ENCODE measurements at regions not wholly inside any gene's neighbourhood (a gene's known extent, or its start where the extent isn't known, plus 50 kb on each side); places are given as distances from the start of the nearest gene placed in this dataset.

DNA sequence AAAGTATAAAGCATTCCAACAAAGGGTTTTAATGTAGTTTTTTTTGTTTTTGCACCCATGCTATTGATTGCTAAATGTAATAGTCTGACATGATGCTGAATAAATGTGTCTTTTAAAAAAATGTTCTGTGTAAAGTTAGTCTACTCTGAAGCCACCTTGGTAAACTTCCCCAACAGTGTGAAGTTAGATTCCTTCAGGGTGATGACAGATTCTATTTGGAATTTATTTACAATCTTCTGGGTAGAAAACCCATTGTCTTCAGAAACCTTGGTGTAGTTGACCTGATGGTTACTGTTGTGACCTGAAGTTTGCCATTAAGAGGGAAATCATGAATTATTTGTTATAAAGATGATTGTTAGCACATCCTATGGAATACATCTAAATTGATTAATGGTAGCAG is 64.7 kb upstream of the TRPC7 start:
- no peak for TF ChIP-seq RAD21 (conservative IDR thresholded peaks at IDR 0.05)
- TF ChIP-seq SMC3 (conservative IDR thresholded peaks at IDR 0.05; ENCODE audit: poor library complexity), result no peak
- no peak for TF ChIP-seq EP300 (conservative IDR thresholded peaks at IDR 0.05; ENCODE audit: poor library complexity, severe bottlenecking)
- no peak for TF ChIP-seq EZH2 (IDR thresholded peaks at IDR 0.05; ENCODE audit: borderline replicate concordance, insufficient read depth, low read length, poor library complexity, severe bottlenecking)
- TF ChIP-seq, protein P1, sequence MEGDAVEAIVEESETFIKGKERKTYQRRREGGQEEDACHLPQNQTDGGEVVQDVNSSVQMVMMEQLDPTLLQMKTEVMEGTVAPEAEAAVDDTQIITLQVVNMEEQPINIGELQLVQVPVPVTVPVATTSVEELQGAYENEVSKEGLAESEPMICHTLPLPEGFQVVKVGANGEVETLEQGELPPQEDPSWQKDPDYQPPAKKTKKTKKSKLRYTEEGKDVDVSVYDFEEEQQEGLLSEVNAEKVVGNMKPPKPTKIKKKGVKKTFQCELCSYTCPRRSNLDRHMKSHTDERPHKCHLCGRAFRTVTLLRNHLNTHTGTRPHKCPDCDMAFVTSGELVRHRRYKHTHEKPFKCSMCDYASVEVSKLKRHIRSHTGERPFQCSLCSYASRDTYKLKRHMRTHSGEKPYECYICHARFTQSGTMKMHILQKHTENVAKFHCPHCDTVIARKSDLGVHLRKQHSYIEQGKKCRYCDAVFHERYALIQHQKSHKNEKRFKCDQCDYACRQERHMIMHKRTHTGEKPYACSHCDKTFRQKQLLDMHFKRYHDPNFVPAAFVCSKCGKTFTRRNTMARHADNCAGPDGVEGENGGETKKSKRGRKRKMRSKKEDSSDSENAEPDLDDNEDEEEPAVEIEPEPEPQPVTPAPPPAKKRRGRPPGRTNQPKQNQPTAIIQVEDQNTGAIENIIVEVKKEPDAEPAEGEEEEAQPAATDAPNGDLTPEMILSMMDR (IDR thresholded peaks at IDR 0.05; ENCODE audit: poor library complexity, severe bottlenecking), result no peak
- Histone ChIP-seq H3K4me2 (ENCODE audit: low read length) (no peak overlapping the region), H3K4me3 (ENCODE audit: low read length) (no peak overlapping the region), H3K27ac (ENCODE audit: low read length) (no peak overlapping the region), H4K20me1 (ENCODE audit: insufficient read depth) (no peaks in the 10 kb centered on the region), H3K9ac (ENCODE audit: low read length) (no peak overlapping the region), H3K36me3 (ENCODE audit: insufficient read depth, low read length) (no peaks in the 10 kb centered on the region), H3K9me3 (ENCODE audit: low read length) (no peaks in the 10 kb centered on the region), H3K79me2 (replicated peaks; ENCODE audit: insufficient read depth, low read length) (no peaks in the 10 kb centered on the region), H2AFZ (ENCODE audit: low read depth, low read length) (no peak overlapping the region), H3F3A (ENCODE audit: insufficient read depth, low read length, poor library complexity, severe bottlenecking) (no peaks in the 10 kb centered on the region), H3K9me2 (ENCODE audit: insufficient read depth, low read length) (no peaks in the 10 kb centered on the region), H3K27me3 (ENCODE audit: insufficient read depth, low read depth, low read length) (no peaks in the 10 kb centered on the region)

DNA sequence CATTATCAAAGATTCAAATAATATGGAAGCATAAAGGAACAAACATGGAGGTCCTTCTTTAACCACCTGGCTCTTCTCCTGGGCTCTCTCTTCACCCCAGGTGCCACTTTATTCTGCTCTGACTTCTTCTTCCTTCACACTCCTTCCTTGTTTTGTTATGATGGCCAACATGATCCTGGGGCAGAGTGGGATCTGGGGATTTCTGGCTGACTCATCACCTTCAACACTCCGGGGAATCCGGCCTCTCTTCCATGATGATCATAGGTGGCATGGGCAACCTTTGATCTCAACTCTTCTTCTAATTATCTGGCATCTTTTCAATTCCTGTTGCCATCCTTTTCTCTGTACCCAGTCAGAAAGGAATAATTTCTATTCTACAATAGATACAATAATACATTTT is 62.1 kb upstream of the TRPC7 start:
- TF ChIP-seq, protein P2, sequence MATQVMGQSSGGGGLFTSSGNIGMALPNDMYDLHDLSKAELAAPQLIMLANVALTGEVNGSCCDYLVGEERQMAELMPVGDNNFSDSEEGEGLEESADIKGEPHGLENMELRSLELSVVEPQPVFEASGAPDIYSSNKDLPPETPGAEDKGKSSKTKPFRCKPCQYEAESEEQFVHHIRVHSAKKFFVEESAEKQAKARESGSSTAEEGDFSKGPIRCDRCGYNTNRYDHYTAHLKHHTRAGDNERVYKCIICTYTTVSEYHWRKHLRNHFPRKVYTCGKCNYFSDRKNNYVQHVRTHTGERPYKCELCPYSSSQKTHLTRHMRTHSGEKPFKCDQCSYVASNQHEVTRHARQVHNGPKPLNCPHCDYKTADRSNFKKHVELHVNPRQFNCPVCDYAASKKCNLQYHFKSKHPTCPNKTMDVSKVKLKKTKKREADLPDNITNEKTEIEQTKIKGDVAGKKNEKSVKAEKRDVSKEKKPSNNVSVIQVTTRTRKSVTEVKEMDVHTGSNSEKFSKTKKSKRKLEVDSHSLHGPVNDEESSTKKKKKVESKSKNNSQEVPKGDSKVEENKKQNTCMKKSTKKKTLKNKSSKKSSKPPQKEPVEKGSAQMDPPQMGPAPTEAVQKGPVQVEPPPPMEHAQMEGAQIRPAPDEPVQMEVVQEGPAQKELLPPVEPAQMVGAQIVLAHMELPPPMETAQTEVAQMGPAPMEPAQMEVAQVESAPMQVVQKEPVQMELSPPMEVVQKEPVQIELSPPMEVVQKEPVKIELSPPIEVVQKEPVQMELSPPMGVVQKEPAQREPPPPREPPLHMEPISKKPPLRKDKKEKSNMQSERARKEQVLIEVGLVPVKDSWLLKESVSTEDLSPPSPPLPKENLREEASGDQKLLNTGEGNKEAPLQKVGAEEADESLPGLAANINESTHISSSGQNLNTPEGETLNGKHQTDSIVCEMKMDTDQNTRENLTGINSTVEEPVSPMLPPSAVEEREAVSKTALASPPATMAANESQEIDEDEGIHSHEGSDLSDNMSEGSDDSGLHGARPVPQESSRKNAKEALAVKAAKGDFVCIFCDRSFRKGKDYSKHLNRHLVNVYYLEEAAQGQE (IDR thresholded peaks at IDR 0.05; ENCODE audit: borderline replicate concordance), result no peak
- H3K36me3 ChIP-seq (ENCODE audit: insufficient read depth, low read length), result no peaks in the 10 kb centered on the region
- H3K27ac ChIP-seq (ENCODE audit: low read length), result no peak overlapping the region
- H4K20me1 ChIP-seq (ENCODE audit: insufficient read depth), result no peaks in the 10 kb centered on the region
- no peak overlapping the region for H3K9ac ChIP-seq (ENCODE audit: low read length)
- no peak overlapping the region for H3K4me2 ChIP-seq (ENCODE audit: low read length)
- no peaks in the 10 kb centered on the region for H3K79me2 ChIP-seq (replicated peaks; ENCODE audit: insufficient read depth, low read length)
- no peak overlapping the region for H3K4me3 ChIP-seq (ENCODE audit: low read length)
- H2AFZ ChIP-seq (ENCODE audit: low read depth, low read length), result no peak overlapping the region
- no peaks in the 10 kb centered on the region for H3K27me3 ChIP-seq (ENCODE audit: insufficient read depth, low read depth, low read length)
- H3F3A ChIP-seq (ENCODE audit: insufficient read depth, low read length, poor library complexity, severe bottlenecking), result no peaks in the 10 kb centered on the region
- no peaks in the 10 kb centered on the region for H3K9me2 ChIP-seq (ENCODE audit: insufficient read depth, low read length)
- H3K9me3 ChIP-seq (ENCODE audit: low read length), result no peaks in the 10 kb centered on the region

DNA sequence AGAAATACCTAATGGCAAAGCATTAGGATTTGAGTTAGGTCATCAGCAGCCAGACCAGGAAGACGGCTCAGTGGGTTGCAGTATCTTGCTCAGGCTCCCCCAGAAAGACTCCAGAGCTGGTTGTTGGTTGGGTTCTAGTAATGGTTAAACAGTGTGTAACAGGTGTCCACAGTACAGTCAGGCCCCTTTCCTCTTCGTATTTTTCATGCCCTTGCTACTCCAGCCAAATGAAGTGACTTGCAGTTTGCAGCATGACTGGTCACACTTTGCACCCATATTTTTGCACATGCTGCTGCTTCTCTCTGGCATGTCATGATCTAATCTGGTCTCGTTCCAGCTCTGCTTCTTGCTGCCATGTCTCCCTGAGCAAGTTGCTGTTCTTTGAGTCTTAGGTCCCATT is 60.6 kb upstream of the TRPC7 start:
- TF ChIP-seq EZH2 (IDR thresholded peaks at IDR 0.05; ENCODE audit: borderline replicate concordance, insufficient read depth, low read length, poor library complexity, severe bottlenecking) (no peak), SMC3 (conservative IDR thresholded peaks at IDR 0.05; ENCODE audit: poor library complexity) (no peak), EP300 (conservative IDR thresholded peaks at IDR 0.05; ENCODE audit: poor library complexity, severe bottlenecking) (no peak), POLR2AphosphoS5 (IDR thresholded peaks at IDR 0.05) (no peak), RAD21 (conservative IDR thresholded peaks at IDR 0.05) (no peak), TAF1 (IDR thresholded peaks at IDR 0.05; ENCODE audit: low read depth) (no peak), MXI1 (conservative IDR thresholded peaks at IDR 0.05; ENCODE audit: poor library complexity, severe bottlenecking) (no peak)
- TF ChIP-seq, protein P1 (IDR thresholded peaks at IDR 0.05; ENCODE audit: poor library complexity, severe bottlenecking), result no peak
- TF ChIP-seq, protein P2 (IDR thresholded peaks at IDR 0.05; ENCODE audit: borderline replicate concordance), result no peak
- H3F3A ChIP-seq (ENCODE audit: insufficient read depth, low read length, poor library complexity, severe bottlenecking), result peaks cover 2% of the 10 kb centered on the region
- no peaks in the 10 kb centered on the region for H3K36me3 ChIP-seq (ENCODE audit: insufficient read depth, low read length)
- H4K20me1 ChIP-seq (ENCODE audit: insufficient read depth), result no peaks in the 10 kb centered on the region
- no peak overlapping the region for H2AFZ ChIP-seq (ENCODE audit: low read depth, low read length)
- no peak overlapping the region for H3K4me2 ChIP-seq (ENCODE audit: low read length)
- H3K27ac ChIP-seq (ENCODE audit: low read length), result no peak overlapping the region
- H3K27me3 ChIP-seq (ENCODE audit: insufficient read depth, low read depth, low read length), result peaks cover 3% of the 10 kb centered on the region
- no peaks in the 10 kb centered on the region for H3K9me3 ChIP-seq (ENCODE audit: low read length)
- no peak overlapping the region for H3K4me3 ChIP-seq (ENCODE audit: low read length)
- H3K79me2 ChIP-seq (replicated peaks; ENCODE audit: insufficient read depth, low read length), result no peaks in the 10 kb centered on the region
- no peak overlapping the region for H3K9ac ChIP-seq (ENCODE audit: low read length)
- no peaks in the 10 kb centered on the region for H3K9me2 ChIP-seq (ENCODE audit: insufficient read depth, low read length)

Data from neural cell (in vitro differentiated cells).